CD4-positive, alpha-beta T cell treated with Interleukin-2 at 100 ng/mL for 4 hours (primary cell): ENCODE measurements at regions not wholly inside any gene's neighbourhood (a gene's known extent, or its start where the extent isn't known, plus 50 kb on each side); places are given as distances from the start of the nearest gene placed in this dataset.
"Not testable (repeated sequence)": the region's sequence is repeated elsewhere in the genome, so short reads cannot be mapped to it uniquely, and the experiment has no call there.

Source experiments
- DNase-seq: peaks from one replicate; pipeline ENCODE4 v3.0.0-alpha.2; 2020; ENCODE audit warnings: low spot score

- DNase-seq: no peak
Measured at GRCh38 chr6:86476311-86476710, 461.0 kb upstream of the HTR1E start.

DNA sequence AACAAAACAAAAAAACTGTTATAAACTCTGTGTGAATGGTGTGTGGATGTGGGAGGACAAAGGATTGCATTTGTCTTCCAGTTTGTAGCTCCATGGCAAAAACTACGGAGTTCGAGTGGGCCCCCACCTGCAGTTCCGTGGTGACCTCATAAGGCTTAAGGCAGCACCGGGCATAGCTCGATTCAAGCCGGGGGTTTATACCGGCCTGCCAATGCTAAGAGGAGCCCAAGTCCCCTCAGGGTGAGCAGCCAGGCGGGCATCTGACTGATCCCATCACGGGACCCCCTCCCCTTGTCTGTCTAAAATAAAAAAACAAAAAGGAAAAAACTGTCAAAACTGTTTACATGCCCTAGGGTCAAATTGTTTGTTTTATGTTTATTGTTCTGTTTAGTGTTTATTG is 463.2 kb upstream of the HTR1E start:
- DNase-seq: no peak

DNA sequence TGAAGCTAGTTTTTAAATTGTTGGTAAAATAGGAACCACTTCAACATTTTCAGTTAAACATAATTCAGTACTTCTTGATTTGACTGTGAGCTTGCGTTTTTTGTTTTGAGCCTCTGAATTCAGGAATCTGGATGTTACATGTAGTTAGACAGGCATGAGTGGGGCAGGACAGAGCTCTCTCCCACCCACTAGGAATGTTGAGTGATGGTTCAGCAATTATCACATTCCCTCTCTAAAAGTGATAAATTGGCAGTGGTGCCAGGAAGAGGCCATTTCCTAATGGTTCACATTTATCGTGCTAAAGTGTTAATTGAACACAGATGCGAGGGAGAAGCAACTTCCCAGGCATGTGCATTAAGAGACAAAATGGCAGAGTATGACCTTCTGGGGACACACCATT is 465.5 kb upstream of the HTR1E start:
- DNase-seq: no peak

DNA sequence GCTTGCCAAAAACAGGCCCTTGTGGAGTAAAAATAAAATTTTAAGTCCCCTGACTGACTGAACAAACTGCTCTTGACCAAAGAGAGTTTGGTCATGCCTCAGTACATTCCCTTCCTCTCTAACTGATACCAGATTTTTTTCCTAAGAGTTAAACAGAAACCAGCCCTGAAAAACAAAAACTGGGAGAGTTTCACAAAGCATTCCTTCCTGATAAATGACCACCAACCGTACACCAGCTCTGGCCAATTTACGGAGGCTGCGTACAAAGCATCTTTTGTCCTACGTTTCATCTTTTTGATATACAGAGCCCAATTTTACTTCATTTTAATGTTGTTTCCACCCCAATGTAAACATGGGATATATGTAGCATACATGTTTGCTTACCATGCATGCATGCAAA is 477.4 kb upstream of the HTR1E start:
- DNase-seq: no peak

DNA sequence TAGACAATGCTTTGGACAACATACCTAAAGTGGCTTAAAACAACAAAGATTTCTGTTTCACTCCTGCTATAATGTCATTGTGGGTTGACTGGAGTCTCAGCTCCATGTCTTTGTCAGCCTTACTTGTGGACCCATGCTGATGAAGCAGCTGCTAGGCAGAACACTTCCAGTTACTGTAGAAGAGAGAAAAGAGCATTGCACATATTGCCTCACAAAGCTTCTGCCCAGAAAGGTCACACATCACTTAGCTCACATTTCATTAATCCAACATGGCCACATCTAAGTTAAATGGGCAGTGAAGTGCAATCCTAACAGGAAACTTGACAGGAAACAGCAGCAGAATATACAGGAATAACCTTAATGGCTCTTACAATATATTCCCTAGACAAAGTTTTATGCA is 480.5 kb upstream of the HTR1E start:
- no peak for DNase-seq

DNA sequence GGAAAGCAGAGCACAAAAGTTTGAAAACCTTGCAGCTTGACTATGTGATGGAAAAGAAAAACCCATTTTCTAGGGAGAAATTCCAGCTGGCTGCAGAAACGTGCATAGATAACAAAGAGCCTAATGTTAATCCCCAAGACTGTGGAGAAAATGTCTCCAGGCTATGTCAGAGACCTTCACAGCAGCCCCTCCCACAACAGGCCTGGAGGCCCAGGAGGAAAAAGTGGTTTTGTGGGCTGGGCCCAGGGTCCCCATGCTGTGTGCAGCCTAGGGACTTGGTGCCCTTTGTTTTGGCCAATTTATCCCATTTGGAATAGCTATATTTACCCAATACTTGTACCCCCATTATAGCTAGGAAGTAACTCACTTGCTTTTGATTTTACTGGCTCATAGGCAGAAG is 484.1 kb upstream of the HTR1E start:
- DNase-seq: no peak

GRCh38 chr6:86448398-86448797 is 488.9 kb upstream of the HTR1E start:
- DNase-seq: no peak

- no peak for DNase-seq
Measured at GRCh38 chr6:86440608-86441007, 496.7 kb upstream of the HTR1E start.

GRCh38 chr6:86423571-86423970 is 513.8 kb upstream of the HTR1E start:
- DNase-seq: no peak

GRCh38 chr6:86412057-86412456 is 525.3 kb upstream of the HTR1E start:
- DNase-seq: no peak

DNA sequence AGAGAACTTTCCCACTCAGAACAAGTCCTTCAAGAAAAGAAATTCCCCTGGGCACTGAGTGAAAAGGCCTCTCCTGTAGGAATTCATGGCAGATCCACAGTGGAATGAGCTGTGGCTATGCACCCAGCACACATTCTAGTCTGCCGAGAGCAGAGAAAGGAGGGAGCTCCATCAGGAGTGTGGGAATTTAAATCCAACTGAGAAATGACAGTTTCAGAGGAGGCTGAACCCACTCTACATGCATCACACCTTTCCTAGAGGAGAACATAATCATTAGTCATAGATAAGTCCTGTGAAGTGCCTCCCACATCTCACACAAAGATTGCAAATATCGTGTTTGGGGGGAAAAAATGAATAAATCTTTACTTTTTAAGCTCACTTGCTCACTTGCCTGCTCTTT is 530.2 kb upstream of the HTR1E start:
- DNase-seq: no peak

- DNase-seq: not testable (repeated sequence)
Measured at GRCh38 chr6:86392850-86393249, 544.5 kb upstream of the HTR1E start.

GRCh38 chr6:86380571-86381125 is 556.7 kb upstream of the HTR1E start:
- no peak for DNase-seq

GRCh38 chr6:86357877-86358276 is 579.5 kb upstream of the HTR1E start:
- no peak for DNase-seq

- no peak for DNase-seq
Measured at GRCh38 chr6:86355271-86355670, 582.1 kb upstream of the HTR1E start.

DNA sequence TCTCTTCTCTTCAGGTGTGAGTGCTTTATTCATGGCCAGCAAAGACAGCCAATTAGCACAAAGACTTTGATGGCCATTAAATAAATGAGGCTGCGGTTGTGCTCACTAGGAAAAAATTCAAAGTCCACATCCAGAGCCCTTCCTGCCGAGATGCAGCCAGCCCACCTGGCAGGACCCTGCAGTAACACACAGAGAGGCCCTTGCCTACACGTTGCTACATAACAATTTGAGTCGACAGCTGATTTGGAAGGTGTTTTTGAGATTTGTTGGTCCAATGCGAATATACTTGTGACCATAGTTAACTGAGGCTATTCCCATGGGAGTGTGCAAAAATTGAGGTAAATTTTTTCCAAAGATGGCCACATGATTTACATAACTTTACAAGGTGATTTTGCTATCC is 605.4 kb upstream of the HTR1E start:
- no peak for DNase-seq

- DNase-seq: no peak
Measured at GRCh38 chr6:86331265-86331840, 606.0 kb upstream of the HTR1E start.

- no peak for DNase-seq
Measured at GRCh38 chr6:86306210-86306609, 631.1 kb upstream of the HTR1E start.

- no peak for DNase-seq
Measured at GRCh38 chr6:86285876-86286275, 643.2 kb upstream of the SYNCRIP start.

GRCh38 chr6:86284809-86285480 is 642.3 kb upstream of the SYNCRIP start:
- not testable (repeated sequence) for DNase-seq

DNA sequence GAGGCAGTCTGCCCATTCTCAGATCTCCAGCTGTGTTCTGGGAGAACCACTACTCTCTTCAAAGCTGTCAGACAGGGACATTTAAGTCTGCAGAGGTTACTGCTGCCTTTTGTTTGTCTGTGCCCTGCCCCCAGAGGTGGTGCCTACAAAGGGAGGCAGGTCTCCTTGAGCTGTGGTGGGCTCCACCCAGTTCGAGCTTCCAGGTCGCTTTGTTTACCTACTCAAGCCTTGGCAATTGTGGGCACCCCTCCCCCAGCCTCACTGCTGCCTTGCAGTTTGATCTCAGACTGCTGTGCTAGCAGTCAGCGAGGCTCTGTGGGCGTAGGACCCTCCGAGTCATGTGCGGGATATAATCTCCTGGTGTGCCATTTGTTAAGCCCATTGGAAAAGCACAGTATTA is 640.9 kb upstream of the SYNCRIP start:
- not testable (repeated sequence) for DNase-seq

- DNase-seq: no peak
Measured at GRCh38 chr6:86276056-86276455, 633.4 kb upstream of the SYNCRIP start.

GRCh38 chr6:86273936-86274335 is 631.2 kb upstream of the SYNCRIP start:
- DNase-seq: no peak

GRCh38 chr6:86256615-86257187 is 614.0 kb upstream of the SYNCRIP start:
- DNase-seq: no peak
